HK-2 (cell line): ENCODE measurements at regions not wholly inside any gene's neighbourhood (a gene's known extent, or its start where the extent isn't known, plus 50 kb on each side); places are given as distances from the start of the nearest gene placed in this dataset.

Source experiments
- DNase-seq: peaks from one replicate; pipeline ENCODE4 v3.0.0-alpha.2; 2018; ENCODE audit not compliant: unreplicated experiment

GRCh38 chr21:32134441-32135130, 144.3 kb downstream of the MIS18A start:
- no peak for DNase-seq

GRCh38 chr21:32132881-32133280, 146.0 kb downstream of the MIS18A start:
- DNase-seq: no peak

GRCh38 chr21:32132409-32132808, 146.4 kb downstream of the MIS18A start:
- DNase-seq: no peak

GRCh38 chr21:32131960-32132359, 146.9 kb downstream of the MIS18A start:
- DNase-seq: peak; percentile 1

DNA sequence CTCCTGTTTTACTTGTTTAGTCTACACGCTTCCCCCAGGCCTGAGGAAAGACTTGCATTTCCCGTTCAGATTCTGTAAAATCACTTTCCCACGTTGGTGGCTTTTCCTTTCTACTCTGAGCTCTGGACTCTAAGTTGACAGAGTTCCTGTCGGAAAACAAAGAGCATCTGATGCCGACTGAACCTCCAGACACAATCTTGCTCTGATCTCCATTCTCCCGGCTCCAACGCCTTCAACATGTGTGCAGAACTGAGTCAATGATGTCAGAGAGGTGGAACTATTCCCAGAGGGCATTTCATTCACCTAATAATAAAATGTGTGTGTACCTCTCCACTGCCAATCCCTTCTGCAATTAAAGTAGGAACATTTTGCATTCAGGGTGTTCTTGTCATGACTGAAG, 147.7 kb downstream of the MIS18A start:
- DNase-seq: no peak

GRCh38 chr21:32130031-32130891, 148.6 kb downstream of the MIS18A start:
- no peak for DNase-seq

- no peak for DNase-seq
These were observed 151.8 kb downstream of the MIS18A start for GRCh38 chr21:32127081-32127480.

GRCh38 chr21:32122082-32122481, 156.8 kb downstream of the MIS18A start:
- DNase-seq: no peak

GRCh38 chr21:32120230-32120629, 158.6 kb downstream of the MIS18A start:
- no peak for DNase-seq

DNA sequence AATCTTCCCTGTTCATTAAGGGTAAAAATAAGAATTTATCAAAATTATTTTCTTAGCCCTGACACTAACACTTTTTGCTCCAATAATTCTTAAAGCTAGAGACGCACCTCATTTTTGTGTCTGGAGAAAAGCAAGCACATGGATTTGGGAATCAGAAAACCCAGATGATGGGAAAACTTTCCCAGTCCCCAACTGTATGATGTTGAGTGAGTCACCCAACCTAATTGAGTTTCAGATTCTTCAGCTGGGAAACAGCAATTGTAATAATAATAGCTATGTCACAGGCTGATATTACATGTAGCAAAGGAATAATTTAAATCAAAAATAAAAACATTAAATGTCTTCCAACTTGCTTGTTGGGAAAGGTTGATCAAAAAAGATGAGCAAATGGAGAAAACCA, 159.0 kb downstream of the MIS18A start:
- no peak for DNase-seq

- no peak for DNase-seq
These were observed 159.5 kb downstream of the MIS18A start for GRCh38 chr21:32119389-32119788.

DNA sequence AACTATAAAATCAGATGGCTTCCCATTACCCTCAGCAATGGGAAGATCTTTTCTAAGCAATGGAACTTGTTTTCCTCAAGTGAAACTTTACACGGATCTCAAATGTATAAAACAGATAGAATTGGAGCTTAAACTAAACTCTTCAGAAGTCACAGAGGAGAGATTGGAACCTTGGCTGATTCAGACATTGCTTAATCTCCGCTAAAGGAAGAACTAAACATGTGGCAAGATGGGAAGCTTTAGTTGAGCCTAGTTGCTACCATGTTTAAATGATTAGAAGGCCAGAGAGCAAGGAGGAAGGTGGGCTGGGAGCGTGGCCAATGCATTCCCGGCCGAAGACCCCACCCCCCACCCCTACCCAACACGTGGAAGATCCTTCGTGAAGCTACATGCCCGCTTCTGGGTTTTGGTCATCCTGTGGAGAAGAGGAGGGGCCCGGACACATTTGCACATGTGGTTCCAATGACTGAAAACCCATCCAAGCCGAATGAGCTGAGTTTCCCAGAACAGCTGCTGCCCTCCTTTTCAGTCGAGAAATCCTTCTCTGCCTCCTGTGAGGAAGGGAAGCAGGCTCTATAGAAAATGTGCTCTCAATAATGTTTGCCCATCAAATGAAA, 164.3 kb downstream of the MIS18A start:
- DNase-seq: no peak

DNA sequence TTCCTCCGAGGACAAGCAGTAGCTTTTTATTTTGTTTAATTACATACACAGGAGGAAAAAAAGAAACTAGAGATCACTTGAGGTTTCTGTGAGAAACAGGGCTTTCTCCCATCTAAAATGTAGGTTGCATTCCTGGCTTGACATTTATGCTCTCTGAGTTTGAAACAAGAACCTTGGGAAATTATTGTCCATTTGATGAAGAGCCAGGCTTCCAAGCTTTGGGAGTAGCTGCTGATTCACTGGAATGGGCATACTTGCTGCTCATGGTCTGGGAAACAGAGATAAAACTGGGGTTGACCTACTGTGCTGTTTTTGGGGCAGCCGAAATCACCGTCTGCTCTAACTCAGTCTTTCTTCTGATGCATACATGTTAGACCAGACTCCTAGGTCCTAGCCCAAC, 165.4 kb downstream of the MIS18A start:
- no peak for DNase-seq

GRCh38 chr21:32112195-32112594, 166.7 kb downstream of the MIS18A start:
- no peak for DNase-seq

DNA sequence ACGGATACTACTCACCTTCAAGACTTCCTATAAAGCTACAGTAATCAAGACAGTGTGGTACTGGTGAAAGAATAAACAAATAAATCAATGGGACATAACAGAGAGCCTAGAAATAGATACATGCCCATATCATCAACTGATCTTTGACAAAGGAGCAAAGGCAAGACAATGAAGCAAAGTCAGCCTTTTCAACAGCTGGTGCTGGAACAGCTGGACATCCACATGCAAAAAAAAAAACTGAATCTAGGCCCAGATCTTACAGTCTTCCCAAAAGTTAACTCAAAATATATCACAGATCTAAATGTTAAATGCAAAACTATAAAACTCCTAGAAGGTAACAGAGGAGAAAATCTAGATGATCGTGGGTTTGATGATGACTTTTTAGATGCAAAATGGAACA, 170.3 kb downstream of the MIS18A start:
- no peak for DNase-seq

DNA sequence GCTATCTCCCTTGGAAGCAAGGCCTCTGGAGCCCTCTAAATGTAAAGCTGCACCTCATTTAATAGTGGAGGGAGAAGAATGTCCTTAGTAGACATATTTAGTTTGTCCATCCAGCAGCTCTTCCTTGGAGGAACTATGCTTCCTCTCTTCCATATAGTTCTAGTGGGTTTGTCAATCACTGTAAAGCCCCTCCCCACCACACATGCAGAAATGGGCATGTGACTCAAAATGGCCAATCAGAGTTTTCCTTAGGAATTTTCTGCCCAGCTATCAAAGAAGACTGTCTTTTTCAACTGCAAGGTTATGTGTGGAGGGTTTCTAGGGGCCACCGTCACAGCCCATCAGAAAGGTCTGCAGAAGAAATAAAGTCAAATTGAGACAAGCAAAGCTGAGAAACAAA, 175.5 kb downstream of the MIS18A start:
- DNase-seq: no peak

DNA sequence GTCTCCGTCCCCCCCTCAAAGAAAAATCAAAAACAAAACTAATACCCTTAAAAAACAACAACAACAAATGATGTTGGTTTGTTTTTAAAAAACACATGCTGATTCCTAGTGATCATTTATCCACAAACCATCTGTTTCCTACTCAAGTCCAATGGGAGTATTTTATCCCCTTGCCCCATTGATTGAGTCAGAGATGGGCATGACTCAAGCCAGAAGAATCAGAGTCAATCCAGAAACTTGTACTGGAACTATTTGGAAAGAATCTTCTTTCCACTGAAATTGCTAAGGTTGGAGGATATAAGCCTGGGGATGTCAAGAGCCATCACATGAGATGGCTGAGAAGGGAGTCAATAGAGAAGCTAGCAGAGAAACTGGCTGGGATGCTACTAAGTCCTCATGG, 176.4 kb downstream of the MIS18A start:
- no peak for DNase-seq

DNA sequence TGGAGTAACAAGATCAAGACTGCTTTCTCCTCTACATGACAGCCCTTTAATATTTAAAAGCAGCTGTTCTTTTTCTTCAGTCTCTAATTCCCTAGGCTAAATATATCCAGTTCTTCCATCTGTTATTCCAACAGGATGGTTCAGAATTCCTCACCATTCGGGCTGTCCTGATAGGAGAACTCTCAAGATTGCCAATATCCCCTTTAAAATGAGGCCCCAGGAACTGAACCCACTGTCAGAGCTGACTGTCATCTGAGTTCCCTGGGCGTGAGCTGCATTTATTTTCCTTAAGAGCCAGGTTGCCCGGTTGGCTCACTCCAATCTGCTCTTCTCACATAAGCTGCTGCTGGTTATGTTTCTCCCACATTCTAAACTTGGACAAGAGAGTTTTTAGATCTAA, 177.6 kb downstream of the MIS18A start:
- DNase-seq: no peak

GRCh38 chr21:32100423-32100822, 178.4 kb downstream of the MIS18A start:
- DNase-seq: no peak

GRCh38 chr21:32099812-32100416, 178.9 kb downstream of the MIS18A start:
- no peak for DNase-seq

GRCh38 chr21:32096411-32096810, 182.4 kb downstream of the MIS18A start:
- no peak for DNase-seq

DNA sequence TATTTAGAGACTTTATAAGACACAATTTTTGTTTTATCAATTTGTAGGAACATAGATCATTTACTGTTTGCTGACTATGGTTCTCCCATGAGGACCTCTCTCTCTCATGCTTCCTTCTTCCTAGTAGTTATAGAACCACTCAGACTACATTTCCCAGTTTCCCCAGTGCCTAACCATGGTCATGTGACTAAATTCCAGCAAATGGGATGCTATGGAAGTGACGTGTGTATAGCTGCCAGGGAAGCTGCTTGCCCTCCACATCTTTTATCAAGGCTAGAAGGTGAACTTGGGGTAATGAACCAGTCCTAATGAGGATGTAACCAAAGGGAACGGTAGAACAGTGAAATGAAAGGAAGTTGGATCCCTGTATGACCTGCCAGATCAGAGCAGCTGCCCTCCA, 184.0 kb downstream of the MIS18A start:
- DNase-seq: no peak
